GM21723 (cell line): ENCODE measurements at regions not wholly inside any gene's neighbourhood (a gene's known extent, or its start where the extent isn't known, plus 50 kb on each side); places are given as distances from the start of the nearest gene placed in this dataset.
A peak's percentile ranks its signal among the peaks of the same experiment; 100 is the strongest.
"Not testable (repeated sequence)": the region's sequence is repeated elsewhere in the genome, so short reads cannot be mapped to it uniquely, and the experiment has no call there.

Experiments
- ATAC-seq: cut with Tn5 transposase; IDR thresholded peaks from one replicate; pipeline ENCODE4 v1.9.1; 2021; ENCODE audit warnings: mild to moderate bottlenecking, moderate library complexity; ENCODE audit not compliant: unreplicated experiment

DNA sequence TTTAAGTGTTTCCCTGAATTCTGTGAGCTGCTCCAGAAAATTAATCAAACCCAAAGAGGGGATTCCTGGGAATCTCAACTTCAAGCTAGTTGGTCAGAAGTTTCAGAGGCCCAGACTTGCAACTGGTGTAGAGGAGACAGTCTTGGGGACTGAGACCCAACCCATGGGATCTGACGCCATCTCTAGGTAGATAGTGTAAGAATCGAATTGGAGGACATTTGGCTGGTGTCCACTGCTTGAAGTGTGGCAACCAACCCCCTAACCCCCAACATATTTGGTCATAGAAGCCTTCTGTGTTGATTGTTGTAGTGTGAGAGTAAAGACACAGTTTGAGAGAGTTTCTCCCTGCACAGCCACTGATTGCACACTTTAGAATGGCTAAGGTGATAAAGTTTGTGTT is 103.5 kb upstream of the CARMIL1 start:
- no peak for ATAC-seq

DNA sequence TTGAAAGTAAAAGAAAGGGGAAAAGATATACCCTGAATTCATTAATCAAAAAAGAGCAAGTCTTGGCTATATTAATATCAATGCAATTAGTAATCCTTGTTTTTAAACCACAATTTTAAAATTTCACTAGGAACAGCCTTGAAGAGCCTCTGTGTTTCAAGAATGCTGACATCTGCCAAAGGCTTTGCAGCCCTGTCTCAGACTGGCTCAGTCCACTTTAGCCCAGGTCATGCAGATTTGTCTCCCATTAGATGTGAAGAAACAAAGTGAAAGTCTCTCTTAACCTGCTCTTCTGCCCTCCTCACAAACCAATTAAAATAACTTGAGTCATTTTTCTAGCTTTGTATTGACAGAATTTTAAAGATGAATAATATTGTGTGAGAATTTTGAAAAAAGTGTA is 102.7 kb upstream of the CARMIL1 start:
- no peak for ATAC-seq

DNA sequence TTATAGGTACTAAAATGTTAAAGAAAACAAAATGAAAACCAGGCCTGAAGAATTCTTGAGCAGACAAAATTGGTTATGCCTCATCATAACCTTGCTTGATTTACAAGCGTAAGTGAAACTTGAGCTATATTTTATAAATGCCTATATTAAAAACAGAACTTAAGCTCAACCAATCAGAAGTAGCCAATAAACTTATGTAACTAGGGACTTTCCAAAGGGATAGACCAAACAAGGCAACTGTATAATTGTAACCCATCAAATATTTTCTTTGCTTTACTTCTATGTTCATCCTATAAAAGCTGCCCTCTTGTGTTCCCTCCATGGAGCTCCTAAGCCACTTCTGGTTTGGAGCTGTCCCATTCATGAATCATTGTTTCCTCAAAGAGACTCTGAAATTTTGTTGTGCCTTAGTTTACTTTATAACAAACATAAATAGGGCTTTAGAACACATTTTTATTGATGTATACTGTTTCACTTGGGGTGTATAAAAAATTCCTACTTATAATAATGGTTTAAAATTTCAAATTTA is 101.6 kb upstream of the CARMIL1 start:
- ATAC-seq: no peak

DNA sequence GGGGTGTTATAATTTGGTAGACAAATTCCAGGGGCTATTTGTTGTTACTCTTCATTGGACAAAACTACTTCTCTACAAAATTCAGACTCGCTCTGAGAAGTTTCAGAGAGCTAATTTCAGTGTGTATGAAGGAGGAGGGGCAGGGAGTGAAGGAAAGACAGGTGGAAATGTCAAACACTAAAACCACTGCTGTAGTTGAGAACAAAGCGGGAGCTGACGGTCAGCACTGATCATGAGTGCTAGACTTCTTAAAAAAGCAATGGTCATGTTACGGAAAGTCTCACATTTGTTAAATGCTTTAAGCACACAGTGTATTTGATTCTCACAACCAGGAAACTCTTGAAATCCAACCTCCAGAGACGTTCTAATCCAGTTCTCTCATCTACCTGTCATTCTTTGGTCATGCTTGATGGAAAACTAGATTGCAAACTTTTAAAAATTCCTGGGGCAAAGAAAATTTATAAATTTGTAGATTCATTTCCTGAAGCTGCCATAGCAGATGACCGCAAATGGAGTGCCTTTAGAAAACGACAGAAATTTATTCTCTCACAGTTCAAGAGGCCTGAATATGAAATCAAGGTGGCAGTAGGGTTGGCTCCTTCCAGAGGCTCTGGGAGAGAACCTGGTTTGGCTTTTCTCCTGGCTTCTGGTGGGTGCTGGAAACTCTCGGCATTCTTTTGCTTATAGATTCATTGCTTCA is 100.7 kb upstream of the CARMIL1 start:
- ATAC-seq: no peak

DNA sequence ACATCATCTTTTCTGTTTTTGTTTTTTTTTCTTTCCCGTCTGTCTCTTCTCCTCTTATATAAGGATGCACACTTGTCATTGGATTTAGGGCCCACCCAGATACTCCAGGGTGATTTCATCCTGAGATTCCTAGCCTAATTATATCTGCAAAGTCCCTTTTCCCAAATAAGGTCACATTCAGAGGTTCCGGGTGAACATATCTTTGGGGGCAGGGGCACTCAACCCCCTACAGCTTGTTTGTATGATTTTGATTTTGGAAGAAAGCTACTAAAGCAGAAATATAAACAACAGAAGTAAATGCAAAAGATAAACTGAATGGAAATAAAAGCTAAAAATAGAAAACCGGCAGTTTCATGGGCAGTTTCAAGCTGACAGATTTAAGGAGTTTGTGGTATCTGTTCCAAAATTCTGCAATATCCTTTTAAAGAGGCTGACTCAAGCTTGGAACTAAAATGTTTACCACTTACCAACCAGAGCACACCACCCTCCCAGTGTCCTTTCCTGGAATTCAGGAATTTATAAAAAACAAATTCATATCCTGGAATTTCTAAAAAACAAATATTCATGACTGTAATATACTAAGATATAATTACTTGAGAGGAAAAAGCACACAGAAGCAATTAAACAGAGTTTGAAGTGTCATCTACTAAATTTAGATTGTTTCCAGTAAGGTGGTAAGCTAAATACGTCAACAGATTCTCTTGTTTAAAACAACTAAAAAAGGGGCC is 100.0 kb upstream of the CARMIL1 start:
- no peak for ATAC-seq

DNA sequence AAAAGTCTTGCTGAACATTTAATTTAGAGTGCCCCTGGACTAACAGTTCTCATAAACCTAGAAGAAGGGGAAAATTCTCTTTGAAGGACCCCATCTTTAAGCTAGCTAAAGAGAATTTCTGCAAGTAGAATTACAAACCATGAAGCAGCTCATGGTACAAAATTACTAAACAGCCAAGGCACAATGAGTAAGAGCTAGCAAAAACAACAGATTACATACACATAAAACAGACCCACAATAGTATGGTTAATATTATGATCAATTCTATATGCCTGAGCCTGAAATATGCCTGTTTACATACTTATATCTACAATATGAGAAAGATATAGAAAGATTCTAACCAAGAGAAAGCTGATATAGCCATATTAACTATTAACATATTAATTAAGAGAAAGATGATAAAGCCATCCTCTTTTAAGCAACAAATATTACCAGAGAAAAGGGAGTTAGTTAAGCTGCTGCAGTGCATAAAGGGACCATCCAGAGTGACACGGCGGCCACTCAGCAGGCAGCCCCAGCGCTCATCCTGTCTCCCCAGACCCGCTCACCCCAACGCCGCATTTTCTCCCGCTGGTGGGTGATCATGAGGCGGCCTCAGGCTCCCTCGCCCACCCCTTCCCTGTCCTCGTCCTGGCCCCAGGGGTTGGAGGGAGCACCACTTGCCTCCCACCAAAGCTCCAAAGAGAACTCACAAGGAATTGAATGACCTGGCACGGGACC is 98.4 kb upstream of the CARMIL1 start:
- ATAC-seq: no peak

DNA sequence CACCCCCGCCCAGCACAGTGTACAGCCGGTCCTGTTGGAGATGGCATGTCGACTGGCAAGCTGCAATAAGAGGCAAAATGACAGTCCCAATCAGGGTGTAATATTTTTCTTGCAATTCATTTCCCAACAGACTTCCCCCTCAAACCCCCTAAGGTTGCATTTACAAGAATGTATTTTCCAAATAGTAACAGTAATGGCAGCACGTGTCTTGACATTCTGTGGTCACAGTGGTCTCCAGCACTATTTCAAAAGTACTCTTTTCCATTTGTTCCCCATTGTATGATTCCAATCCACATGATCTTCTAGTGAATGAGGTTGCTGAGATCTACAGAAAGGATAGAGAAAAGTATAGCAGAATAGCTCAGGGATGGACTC is 97.8 kb upstream of the CARMIL1 start:
- ATAC-seq: no peak

DNA sequence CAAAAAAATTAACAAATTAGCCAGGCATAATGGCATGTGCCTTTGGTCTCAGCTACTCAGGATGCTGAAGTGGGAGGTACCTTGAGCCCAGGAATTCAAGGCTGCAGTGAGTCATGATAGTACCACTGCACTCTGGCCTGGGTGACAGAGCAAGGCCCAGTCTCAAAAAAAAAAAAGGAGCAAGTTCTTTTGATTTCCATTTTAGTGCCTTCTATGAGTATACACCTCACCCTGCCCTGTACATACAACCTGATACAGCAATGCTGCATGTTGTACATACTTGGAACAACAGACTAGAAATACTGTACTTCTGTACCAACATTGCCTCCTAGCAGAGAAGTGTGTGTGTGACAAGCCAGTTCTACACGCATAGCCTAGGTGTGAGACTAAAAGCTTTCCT is 97.3 kb upstream of the CARMIL1 start:
- no peak for ATAC-seq

DNA sequence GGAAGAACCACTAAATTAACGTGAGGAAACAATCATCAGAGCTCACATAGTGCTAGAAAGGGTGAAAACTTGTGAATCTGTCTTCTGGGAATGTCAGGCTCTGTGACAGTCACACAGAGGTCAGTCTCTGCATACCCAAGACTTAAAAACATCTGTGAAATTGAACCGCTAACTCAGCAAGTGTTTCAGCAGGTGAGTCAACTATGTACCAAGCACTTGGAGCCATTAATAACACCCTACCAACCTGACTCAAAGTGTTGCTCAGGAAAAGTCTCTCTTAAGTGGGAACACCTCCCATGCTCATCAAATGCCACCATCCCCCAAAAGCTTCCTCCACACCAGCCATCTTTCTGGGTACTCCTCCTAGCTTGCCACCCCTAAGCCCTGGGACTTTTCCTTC is 92.3 kb upstream of the CARMIL1 start:
- peak; percentile 55 for ATAC-seq

DNA sequence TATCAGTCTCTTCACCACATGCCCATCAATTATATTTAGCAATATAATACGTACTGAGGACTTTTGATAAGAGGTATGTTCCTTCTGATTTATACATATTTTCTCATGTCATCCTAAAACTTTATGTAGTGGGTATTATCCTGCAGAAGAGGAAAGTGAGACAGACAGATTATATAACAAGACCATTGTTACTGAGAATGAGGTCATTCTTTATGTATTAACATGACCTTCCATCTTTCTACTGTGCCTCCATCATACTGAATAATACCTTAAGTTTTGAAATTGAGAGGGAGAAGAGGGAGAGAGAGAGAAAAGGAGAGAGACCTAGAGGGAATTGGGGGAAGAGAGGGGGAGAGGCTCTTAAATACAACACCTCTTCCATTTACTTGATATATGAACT is 90.9 kb upstream of the CARMIL1 start:
- ATAC-seq: no peak

DNA sequence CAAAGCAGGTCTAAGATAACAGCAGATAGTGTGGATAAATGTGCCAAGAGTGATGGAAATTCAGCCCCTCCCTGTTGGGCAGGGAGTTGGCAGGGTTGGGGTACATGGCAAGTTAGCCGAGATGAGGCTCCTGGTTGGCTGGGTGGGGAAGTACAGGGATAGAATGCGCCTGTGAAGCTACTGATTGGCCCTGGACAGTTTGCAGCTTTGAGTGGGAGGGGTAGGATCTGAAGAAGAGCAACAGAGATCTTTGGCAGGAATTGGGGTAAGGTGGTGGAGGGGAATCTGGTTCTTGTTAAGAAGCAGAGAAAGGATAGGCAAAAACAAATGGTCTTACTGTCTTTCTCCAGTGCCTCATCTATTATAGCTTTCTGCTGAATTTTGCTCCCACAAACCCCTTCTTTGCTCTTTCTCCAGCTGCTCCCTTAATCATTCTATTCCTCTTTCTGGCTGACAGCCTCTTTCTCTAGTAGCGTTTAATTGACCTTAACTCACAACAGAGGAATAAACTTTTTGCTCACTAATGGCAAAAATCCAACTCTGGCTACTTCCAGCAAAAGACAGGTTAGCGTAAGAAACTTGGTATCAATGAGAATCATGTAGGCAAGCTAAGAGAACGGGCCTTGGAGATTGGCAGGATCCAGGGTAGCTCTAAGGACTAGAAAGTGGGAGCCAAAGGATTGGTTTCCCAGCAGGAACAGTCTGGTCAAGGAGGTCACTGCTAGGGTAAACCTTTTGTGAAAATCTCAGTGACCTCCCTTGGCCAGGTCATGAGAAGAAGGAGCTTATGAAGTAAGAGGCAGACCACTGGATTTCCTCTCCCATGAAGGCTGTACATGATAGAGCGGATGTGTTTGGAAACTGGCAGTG is 86.3 kb upstream of the CARMIL1 start:
- ATAC-seq: no peak

DNA sequence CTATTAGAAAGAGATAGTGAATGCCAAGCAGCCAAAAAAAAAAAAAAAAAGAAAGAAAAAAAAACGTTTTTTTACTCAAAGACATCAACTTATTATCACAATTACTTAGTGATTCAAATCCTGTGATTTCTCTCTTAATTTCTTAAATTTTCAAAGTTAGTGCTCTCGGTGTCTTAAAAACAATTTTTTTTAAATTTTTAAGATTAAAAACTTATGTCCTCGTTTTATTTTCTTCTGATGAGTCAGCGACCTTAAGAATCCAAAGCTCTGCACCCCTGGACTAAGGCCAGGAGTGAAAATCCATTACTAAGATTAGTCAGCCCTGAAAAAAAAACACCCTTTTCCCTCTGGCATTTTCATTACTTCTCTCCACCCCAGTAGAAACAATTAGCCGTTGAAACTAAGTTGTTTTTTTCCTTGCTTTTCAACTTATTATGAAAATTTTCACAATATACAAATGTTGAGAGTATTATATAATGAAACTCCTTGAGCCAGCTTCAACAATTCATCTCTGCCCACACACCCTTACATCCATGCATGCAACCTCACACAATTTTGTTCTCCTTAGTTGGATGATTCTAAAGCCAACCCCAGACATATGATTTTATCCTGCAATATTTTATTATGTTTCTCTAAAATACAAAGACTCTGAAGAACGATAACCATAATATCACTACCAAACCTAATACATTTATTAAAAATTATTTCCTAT is 85.6 kb upstream of the CARMIL1 start:
- ATAC-seq: no peak

DNA sequence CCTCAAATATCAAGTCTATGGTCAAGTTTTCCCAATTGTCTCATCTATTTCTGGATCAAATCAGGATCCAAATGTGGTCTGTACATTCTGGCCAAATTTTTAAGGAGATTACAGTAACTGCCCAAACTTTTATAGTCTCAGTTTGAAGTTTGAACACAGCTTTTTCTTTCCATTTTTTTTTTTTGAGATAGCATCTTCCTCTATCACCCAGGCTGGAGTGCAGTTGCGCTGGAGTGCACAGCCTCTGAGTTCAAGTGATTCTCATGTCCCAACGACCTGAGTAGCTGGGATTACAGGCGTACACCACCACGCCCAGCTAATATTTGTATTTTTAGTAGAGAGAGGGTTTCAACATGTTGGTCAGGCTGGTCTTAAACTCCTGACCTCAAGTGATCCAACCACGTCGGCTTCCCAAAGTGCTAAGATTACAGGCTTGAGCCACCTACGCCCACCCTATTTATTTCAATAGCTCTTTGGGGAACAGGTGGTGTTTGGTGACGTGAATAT is 84.9 kb upstream of the CARMIL1 start:
- no peak for ATAC-seq

DNA sequence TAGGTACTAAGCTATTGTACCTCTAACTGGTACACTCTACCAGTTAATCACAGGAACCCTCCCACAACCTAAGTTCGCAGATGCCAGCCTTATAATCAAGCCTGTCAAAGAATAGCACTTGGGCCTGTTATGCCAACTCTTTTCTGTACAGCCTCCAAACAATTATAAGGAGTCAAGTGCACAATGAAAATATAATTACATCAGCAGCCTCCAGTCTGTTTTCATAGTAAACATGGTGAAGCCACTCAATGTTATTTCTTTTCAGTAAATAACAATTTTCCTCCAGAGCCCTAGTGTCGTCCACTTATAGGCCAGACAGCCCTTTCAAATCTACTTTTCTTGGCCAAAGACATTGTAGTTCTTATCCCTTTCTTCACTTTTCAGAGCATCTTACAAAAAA is 82.7 kb upstream of the CARMIL1 start:
- ATAC-seq: no peak

DNA sequence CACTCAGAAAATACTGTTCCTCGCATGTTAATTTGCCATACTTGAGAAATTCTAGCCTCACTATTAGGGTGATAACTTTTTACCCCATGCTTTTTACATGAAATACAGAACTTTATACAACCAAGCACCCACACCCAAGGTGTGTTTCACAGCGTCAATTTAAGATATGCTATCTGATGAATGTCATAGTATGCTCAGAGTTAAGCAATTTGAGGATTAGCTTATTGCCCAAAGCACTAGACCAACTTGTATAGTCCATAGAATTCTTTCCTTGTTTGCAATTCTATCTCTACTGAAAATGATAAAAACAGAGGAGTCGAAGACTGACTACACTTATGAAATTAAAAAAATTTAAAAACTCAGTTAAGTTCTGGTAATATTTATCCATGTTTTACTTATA is 82.1 kb upstream of the CARMIL1 start:
- ATAC-seq: no peak

DNA sequence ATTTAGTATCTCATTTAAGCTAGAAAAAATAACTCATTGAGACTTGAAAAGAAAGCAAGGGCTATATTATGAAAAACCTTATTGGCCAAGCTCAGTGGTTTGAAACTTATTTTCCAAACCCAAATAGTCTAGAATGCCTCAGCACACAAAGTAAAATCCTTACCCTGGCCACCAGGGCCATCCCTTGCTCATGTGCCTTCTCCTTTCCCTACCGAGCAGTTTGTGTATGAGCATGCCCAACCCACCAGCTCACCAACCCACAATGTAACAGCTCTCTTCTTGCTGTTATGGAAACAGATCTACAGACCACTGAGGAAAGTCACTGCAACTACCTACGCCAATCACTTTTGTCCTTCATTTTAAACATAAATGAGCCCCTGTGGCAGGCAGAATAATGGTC is 79.6 kb upstream of the CARMIL1 start:
- ATAC-seq: no peak

DNA sequence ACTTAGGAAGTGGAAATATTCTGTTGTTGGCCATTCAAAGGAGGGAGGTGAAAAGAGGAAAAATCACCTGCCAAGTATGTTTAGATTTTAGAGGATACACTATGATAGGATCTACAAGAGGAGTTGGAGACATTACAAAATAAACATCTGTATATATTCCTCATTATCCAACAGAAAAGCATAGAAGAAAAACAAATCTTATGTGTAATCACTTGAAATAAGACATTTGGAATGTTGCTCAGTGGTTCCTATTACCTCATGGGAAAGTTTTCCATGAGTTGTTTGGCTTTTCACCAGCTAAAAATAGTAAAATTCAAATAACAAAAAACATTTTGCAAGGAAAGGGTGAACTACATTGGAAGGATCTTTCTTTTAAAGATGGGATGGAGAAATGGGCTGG is 76.7 kb upstream of the CARMIL1 start:
- no peak for ATAC-seq

DNA sequence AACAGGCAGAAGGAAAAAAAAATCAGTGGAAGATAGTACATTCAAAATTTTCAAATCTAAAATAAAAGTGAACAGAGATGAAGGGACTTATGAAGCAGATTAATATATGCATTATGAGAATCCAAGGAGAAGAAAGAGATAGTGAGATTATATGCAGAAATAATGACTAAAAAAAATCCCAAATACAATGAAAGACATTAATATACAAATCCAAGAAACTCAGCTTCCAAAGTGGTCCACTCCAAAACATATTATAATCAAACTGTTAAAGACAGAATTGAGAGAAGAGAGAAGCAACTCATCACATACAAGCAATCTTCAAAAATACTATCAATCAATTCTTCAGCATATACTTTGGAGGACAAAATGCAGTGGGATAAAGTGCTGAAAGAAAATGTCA is 73.5 kb upstream of the CARMIL1 start:
- no peak for ATAC-seq

DNA sequence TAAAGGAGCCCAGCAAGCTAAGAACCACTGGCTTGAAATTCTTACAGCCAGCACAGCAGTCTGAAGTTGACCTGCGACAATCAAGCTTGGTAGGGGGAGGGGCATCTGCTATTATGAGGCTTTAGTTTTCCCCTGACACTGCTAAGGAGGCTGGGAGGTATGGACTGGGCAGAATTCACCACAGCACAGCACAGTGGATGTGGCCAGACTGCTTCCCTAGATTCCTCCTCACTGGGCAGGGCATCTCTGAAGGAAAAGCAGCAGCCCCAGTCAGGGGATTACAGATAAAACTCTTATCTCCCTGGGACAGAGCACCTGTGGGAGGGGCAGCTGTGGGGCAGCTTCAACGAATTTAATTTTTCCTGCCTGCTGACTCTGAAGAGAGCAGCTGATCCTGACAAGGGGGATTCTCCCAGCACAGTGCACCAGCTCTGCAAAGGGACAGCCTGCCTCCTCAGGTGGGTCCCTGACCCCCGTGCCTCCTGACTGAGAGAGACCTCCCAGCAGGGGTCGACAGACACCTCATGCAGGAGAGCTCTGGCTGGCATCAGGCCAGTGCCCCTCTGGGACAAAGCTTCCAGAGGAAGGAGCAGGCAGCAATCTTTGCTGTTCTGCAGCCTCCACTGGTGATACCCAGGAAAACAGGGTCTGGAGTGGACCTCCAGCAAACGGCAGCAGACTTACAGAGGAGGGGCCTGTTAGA is 71.6 kb upstream of the CARMIL1 start:
- ATAC-seq: not testable (repeated sequence)

DNA sequence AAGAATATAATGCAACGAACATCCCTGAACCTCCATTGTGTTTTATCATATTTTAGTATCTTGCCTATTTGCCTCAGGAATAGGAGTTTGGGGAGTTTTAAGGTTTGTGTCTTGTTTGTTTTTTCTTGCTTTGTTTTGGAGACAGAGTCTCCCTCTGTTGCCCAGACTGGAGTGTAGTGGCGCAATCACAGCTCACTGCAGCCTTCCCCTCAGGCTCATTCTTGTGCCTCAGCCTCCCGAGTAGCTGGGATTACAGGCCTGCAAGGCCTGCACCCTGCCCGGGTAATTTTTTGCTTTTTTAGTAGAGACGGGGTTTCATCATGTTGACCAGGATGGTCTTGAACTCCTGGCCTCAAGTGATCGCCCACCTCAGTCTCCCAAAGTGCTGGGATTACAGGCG is 63.3 kb upstream of the CARMIL1 start:
- ATAC-seq: no peak
